ENCODE measurements at regions not wholly inside any gene's neighbourhood (a gene's known extent, or its start where the extent isn't known, plus 50 kb on each side); places are given as distances from the start of the nearest gene placed in this dataset.
"Not testable (repeated sequence)": the region's sequence is repeated elsewhere in the genome, so short reads cannot be mapped to it uniquely, and the experiment has no call there.

DNA sequence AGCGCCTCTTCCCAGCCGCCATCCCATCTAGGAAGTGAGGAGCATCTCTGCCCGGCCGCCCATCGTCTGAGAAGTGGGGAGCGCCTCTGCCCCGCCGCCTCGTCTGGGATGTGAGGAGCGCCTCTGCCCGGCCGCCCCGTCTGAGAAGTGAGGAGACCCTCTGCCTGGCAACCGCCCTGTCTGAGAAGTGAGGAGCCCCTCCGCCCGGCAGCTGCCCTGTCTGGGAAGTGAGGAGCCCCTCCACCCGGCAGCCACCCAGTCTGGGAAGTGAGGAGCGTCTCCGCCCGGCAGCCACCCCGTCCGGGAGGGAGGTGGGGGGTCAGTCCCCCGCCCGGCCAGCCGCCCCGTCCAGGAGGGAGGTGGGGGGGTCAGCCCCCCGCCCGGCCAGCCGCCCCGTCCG lies 139.4 kb upstream of the ANKRD55 start:
- TF ChIP-seq POLR2AphosphoS5, CTCF (IDR thresholded peaks at IDR 0.05): not testable (repeated sequence)

All from upper lobe of left lung (tissue), 4 donors.